ENCODE measurements at regions not wholly inside any gene's neighbourhood (a gene's known extent, or its start where the extent isn't known, plus 50 kb on each side); places are given as distances from the start of the nearest gene placed in this dataset.

DNA sequence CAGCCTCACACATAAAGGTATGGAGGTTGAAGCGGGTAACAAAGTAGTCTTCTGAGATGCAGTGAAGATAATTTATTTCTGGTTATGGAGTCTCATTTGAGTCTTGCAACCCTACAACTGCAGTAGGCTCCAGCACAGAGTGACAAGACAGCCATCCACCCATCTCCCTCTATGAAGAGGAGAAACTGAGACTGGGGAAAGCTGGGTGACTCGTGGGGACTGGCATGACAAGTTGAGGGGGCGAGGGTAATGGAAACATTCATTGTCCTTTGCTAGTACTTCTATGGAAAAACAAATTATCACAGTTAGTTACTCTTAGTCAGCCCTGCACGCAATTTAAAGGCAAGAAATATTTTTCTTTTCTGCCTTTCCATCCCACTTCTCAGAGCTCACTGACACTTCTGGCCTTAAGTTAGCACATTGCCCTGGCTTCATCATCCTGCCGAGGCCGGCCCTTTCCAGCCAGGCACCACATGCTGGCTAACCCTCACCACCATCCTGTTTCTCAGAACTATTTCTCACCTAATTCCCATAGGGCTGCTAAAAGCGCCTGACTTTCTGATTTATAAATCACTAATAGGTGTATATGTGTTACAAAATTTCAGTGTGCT lies 361.1 kb downstream of the ETS1 start:
- no peaks in the 10 kb centered on the region for H3K4me1 Mint-ChIP-seq (ENCODE audit: low read depth)
- DNase-seq: no peak
- no peaks in the 10 kb centered on the region; the same call in 1 of the 2 replicates for H3K27me3 Mint-ChIP-seq (ENCODE audit: insufficient read depth)
- no peaks in the 10 kb centered on the region for H3K36me3 Mint-ChIP-seq (ENCODE audit: low read depth)
- TF ChIP-seq, protein P1, sequence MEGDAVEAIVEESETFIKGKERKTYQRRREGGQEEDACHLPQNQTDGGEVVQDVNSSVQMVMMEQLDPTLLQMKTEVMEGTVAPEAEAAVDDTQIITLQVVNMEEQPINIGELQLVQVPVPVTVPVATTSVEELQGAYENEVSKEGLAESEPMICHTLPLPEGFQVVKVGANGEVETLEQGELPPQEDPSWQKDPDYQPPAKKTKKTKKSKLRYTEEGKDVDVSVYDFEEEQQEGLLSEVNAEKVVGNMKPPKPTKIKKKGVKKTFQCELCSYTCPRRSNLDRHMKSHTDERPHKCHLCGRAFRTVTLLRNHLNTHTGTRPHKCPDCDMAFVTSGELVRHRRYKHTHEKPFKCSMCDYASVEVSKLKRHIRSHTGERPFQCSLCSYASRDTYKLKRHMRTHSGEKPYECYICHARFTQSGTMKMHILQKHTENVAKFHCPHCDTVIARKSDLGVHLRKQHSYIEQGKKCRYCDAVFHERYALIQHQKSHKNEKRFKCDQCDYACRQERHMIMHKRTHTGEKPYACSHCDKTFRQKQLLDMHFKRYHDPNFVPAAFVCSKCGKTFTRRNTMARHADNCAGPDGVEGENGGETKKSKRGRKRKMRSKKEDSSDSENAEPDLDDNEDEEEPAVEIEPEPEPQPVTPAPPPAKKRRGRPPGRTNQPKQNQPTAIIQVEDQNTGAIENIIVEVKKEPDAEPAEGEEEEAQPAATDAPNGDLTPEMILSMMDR (IDR thresholded peaks at IDR 0.05): no peak
- H3K4me3 Mint-ChIP-seq: no peak overlapping the region
- H3K9me3 Mint-ChIP-seq: no peaks in the 10 kb centered on the region
- H3K27ac Mint-ChIP-seq: no peak overlapping the region

DNA sequence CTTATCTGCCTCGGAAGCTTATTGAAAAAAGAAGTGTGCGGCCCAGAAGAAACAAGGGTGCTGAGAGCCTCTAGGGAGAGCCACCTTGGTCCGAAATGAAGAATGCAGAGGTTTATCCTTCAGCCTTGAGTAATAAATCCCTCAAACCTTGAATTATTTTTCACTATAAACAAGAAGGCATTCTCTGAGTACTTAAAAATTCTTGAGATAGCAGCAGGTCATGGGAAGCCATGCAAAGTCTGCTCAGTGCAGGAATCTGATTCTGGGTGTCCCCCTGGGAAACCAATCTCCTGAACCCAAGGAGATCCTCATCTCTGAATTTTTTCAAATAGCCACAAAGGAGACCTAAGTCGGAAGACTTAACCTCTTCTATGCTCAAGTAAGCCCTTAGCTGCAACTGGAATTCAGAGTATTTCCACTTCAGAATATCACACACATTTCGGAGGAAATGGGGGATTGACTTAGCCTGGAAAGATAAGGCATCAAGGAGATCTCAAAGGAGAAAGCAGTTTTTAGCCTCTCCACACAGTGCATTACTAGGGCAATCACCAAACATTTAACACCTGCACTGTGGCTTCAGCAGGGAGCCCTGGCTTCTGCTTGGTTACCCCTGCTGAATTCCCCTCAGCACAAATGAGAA lies 365.0 kb downstream of the ETS1 start:
- no peaks in the 10 kb centered on the region for H3K9me3 Mint-ChIP-seq
- peaks cover 16% of the 10 kb centered on the region for H3K4me1 Mint-ChIP-seq (ENCODE audit: low read depth)
- no peak for DNase-seq
- no peaks in the 10 kb centered on the region; the same call in 1 of the 2 replicates for H3K27me3 Mint-ChIP-seq (ENCODE audit: insufficient read depth)
- TF ChIP-seq, protein P1 (IDR thresholded peaks at IDR 0.05): no peak
- H3K36me3 Mint-ChIP-seq (ENCODE audit: low read depth): no peaks in the 10 kb centered on the region
- H3K4me3 Mint-ChIP-seq: no peak overlapping the region
- no peak overlapping the region for H3K27ac Mint-ChIP-seq

DNA sequence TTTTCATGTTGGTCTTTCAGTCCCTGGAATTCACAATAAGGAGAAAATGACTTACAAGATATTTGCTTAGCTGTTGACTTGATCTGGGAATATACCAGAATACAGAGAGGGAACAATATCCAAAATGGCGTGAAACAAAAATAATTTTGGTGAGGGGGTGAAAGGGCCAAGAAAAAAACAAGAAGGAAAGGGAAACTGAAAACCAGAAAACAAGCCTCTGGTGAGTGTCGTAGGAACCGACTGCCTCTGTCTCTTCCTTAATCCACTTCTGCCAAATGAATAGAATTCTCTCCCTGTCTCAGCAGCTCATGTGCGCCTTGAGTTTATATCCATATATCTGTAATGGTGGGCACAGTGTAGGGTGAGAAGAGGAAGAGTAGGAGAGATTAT lies 367.6 kb downstream of the ETS1 start:
- Mint-ChIP-seq H3K4me3 (no peak overlapping the region), H3K36me3 (ENCODE audit: low read depth) (no peaks in the 10 kb centered on the region), H3K27me3 (ENCODE audit: insufficient read depth) (no peaks in the 10 kb centered on the region; the same call in 1 of the 2 replicates), H3K27ac (no peak overlapping the region), H3K9me3 (no peaks in the 10 kb centered on the region), H3K4me1 (ENCODE audit: low read depth) (peaks cover 16% of the 10 kb centered on the region)
- TF ChIP-seq, protein P1 (IDR thresholded peaks at IDR 0.05): no peak
- no peak for DNase-seq

DNA sequence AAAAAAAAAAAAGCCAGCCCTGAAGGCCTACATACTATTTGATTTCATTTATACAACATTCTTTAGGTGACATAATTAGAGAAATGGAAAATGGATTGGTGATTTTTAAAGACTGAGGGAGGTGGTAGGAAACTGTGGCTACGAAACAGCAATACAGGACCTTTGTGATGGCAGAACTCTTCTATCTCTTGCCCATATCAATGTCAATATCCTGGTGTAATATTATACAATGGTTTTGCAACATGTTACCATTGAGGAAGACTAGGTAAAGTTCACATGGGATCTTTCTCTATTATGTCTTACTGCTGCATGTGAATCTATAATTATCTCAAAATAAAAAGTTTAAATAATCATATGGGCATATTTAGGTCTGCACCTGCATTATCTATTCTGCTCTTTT lies 371.2 kb downstream of the ETS1 start:
- H3K27ac Mint-ChIP-seq: no peak overlapping the region
- H3K36me3 Mint-ChIP-seq (ENCODE audit: low read depth): no peaks in the 10 kb centered on the region
- no peaks in the 10 kb centered on the region for H3K9me3 Mint-ChIP-seq
- no peak overlapping the region for H3K4me3 Mint-ChIP-seq
- H3K4me1 Mint-ChIP-seq (ENCODE audit: low read depth): peaks cover 25% of the 10 kb centered on the region
- DNase-seq: no peak
- TF ChIP-seq, protein P1 (IDR thresholded peaks at IDR 0.05): no peak
- H3K27me3 Mint-ChIP-seq (ENCODE audit: insufficient read depth): no peaks in the 10 kb centered on the region

DNA sequence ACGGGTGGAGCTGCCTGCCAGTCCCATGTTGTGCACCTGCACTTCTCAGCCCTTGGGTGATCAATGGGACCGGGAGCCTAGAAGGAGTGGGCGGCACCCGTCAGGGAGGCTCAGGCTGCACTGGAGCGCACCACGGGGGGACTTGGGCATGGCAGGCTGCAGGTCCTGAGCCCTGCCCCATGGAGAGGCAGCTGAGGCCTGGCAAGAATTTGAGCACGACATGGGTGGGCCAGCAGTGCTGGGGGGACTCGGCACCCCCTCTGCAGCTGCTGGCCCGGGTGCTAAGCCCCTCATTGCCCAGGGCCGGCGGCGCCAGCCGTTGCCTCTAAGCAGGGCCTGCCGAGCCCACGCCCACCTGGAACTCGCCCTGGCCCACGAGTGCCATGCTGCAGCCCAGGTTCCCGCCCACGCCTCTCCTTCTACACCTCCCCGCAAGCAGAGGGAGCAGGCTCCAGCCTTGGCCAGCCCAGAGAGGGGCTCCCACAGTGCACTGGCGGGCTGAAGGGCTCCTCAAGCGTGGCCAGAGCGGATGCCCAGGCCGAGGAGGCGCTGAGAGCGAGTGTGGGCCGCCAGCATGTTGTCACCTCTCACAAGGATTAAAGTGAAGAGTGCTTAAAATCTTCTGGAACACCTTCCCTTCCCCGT lies 372.0 kb downstream of the ETS1 start:
- Mint-ChIP-seq H3K27me3 (ENCODE audit: insufficient read depth) (no peaks in the 10 kb centered on the region), H3K9me3 (no peaks in the 10 kb centered on the region), H3K27ac (no peak overlapping the region), H3K36me3 (ENCODE audit: low read depth) (no peaks in the 10 kb centered on the region), H3K4me3 (no peak overlapping the region), H3K4me1 (ENCODE audit: low read depth) (peaks cover 33% of the 10 kb centered on the region)
- TF ChIP-seq, protein P1 (IDR thresholded peaks at IDR 0.05): no peak
- DNase-seq: no peak
